ENCODE measurements at regions not wholly inside any gene's neighbourhood (a gene's known extent, or its start where the extent isn't known, plus 50 kb on each side); places are given as distances from the start of the nearest gene placed in this dataset.

DNA sequence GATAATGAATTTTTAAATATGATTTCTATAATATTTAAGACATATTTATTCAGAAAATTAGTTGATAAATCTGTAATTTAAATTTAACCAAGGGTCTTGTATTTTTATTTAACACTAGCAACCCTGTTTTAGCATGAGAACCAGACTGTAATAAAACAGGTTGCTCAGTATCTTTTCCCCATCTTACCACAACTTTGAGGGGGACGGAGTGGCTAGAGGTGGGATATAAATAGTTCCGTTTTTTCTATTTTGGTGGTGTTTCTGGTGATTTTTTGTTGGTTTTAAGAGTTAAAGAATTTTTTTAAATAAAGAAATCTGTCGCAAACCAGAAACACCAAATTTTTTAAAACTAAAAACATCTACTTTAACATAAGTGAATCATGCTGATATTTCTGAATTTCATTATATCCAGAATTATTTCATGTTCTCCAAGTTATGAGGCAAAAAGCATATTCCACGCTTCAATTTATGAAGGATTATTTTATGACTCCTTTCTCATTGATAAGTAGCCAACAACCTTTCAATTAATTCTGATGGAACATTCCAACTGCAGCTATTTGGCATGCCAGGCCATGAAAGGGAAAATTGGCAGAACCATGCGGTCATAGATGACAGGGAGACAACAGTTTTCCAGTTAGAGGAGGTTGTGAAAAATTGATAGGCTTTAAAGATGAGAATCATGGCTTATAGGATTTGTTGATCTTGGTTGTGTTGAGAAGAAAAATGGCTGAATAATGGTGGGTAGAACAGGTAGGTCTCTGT, 151.9 kb upstream of the CARMIL1 start:
- no peak overlapping the region for H3K27ac ChIP-seq
- TF ChIP-seq, protein P1, sequence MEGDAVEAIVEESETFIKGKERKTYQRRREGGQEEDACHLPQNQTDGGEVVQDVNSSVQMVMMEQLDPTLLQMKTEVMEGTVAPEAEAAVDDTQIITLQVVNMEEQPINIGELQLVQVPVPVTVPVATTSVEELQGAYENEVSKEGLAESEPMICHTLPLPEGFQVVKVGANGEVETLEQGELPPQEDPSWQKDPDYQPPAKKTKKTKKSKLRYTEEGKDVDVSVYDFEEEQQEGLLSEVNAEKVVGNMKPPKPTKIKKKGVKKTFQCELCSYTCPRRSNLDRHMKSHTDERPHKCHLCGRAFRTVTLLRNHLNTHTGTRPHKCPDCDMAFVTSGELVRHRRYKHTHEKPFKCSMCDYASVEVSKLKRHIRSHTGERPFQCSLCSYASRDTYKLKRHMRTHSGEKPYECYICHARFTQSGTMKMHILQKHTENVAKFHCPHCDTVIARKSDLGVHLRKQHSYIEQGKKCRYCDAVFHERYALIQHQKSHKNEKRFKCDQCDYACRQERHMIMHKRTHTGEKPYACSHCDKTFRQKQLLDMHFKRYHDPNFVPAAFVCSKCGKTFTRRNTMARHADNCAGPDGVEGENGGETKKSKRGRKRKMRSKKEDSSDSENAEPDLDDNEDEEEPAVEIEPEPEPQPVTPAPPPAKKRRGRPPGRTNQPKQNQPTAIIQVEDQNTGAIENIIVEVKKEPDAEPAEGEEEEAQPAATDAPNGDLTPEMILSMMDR (IDR thresholded peaks at IDR 0.05), result no peak
- TF ChIP-seq ZFX (IDR thresholded peaks at IDR 0.05; ENCODE audit: borderline replicate concordance), result no peak

DNA sequence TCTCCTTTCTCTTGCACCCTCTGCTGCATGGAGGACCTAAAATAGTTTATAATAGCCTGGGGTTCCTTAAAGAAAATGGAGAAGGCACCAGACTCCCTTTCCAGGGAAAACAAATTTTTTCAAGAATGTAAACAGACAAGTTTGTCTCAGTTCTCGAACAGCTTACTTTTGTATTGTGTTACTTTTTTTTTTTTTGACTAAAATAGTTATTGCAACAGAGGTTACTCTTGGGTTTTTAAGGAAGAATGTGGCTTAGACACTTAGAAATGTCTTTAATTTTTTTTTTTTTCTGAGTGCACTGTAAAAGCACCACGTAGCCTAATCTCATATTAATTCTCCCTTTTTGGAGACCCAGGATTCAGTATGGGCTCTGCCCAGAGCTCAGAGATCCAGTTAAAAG, 148.7 kb upstream of the CARMIL1 start:
- H3K27ac ChIP-seq, result no peak overlapping the region
- no peak for TF ChIP-seq ZFX (IDR thresholded peaks at IDR 0.05; ENCODE audit: borderline replicate concordance)
- TF ChIP-seq, protein P1 (IDR thresholded peaks at IDR 0.05), result no peak

DNA sequence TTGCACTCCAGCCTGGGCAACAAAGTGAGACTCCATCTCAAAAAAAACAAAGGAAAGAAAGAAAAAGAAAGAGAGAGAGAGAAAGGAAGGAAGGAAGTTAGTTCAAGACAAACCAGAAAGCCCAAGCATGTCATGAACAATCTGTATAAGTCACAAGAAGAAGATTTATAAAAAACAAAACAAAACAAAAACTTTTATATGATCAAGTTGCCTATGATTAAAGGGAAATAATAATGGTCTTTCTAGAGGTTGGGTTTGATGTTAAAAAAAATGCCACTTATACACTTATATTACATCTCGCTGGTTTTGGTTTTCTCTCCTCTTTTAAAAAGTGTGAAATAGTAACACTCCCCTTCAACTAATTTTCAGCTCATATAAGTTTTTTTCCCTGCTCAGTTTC, 146.2 kb upstream of the CARMIL1 start:
- TF ChIP-seq ZFX (IDR thresholded peaks at IDR 0.05; ENCODE audit: borderline replicate concordance), result no peak
- TF ChIP-seq, protein P1 (IDR thresholded peaks at IDR 0.05), result no peak
- H3K27ac ChIP-seq, result no peak overlapping the region

DNA sequence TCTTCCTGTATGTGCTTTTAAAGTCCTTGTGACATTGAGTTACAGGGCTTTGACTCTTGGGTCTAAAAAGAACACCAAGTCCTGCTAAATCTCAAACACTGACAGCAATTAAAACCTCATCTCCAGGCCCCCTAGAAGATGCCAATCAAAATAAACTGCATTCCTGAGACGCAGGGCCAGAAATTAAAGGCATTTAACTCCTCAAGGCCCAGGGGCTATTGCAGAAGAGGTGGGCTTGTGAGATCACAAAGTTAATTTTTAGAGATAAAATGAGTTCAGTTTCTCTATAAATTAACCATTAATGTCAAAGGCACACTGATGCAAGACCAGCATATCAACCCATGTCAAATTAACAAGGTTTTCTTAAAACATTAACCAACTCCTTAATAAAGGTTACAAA, 145.6 kb upstream of the CARMIL1 start:
- H3K27ac ChIP-seq, result no peak overlapping the region
- TF ChIP-seq, protein P1 (IDR thresholded peaks at IDR 0.05), result no peak
- TF ChIP-seq ZFX (IDR thresholded peaks at IDR 0.05; ENCODE audit: borderline replicate concordance), result no peak

DNA sequence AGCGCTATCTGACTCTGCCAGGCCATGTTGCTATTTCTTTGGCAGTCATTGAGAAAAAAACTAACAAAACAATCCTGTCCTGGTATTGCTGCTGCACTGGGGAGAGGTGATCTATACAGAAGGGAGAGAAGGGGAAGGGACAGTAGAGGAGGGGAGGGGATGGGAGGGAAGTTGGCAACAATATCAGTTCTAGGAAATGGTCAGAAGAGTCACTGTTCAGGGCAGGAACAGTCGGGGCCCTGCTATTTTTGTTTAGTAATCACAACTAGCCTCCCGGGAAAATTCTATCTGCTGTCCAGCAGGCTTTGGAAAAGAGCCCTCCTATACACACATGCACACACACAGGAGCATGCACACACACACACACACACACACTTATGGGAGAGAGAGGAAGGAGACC, 142.3 kb upstream of the CARMIL1 start:
- no peak overlapping the region for H3K27ac ChIP-seq

DNA sequence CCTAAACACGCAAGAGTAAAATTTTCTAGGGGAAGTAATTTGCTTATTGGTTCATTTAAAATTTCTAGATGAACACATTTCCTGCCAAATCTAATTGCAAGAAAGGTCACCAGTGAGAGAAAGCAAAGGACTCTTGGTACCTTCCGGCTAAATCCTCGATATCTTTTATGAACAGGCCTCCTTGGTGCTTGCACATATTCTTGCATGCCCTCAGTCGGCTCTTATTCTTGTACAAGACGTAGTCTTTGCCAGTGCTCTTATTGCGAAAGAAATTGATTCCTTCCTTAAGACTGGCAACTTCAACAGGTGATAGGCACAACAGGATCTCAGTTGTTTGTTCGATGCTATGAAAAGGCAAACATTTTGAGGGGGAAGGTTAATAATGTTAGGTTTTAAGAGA, 141.7 kb upstream of the CARMIL1 start:
- TF ChIP-seq ZFX (IDR thresholded peaks at IDR 0.05; ENCODE audit: borderline replicate concordance), result no peak
- TF ChIP-seq, protein P1 (IDR thresholded peaks at IDR 0.05), result no peak
- no peak overlapping the region for H3K27ac ChIP-seq

More for the DNA sequence above, 142.3 kb upstream of the CARMIL1 start:
- no peak for TF ChIP-seq ZFX (IDR thresholded peaks at IDR 0.05; ENCODE audit: borderline replicate concordance)
- TF ChIP-seq, protein P1 (IDR thresholded peaks at IDR 0.05), result no peak

DNA sequence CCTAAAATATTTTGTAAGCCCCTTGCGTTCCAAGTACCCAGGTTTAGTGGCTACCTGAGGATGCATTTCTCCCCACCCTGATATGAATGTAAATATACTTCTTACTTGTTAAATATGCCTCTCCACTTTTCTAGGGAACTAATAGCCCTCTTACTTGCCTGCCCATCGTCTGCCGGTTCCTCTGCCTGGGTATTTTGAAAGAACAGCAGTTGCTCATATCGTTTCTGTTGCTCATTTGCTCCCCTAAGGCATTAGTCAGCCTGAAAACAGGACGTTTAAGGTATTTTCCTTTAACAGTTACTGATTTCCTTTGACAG, 141.3 kb upstream of the CARMIL1 start:
- H3K27ac ChIP-seq, result no peak overlapping the region
- TF ChIP-seq, protein P1 (IDR thresholded peaks at IDR 0.05), result no peak
- TF ChIP-seq ZFX (IDR thresholded peaks at IDR 0.05; ENCODE audit: borderline replicate concordance), result no peak
